K562 (cell line): ENCODE measurements at regions not wholly inside any gene's neighbourhood (a gene's known extent, or its start where the extent isn't known, plus 50 kb on each side); places are given as distances from the start of the nearest gene placed in this dataset.

Experiments used
- ATAC-seq: fragments of 200-7000 bp; cut with Tn5 transposase; 3 replicates; pipeline ENCODE4 v1.9.1; 2020; ENCODE audit warnings: moderate library complexity
- BruUV-seq: library from RNA; stranded (reverse); fragments of 400-500 nt; replicated peaks from 2 replicates; lab custom pipeline; 2021; lab: Mats Ljungman, UMichigan
- CTCF ChIA-PET: fragments of 300-600 bp; formaldehyde crosslinking; extraction: SDS; loops from one replicate; lab custom pipeline; 2021; ENCODE audit warnings: low intra/inter-chr PET ratio; lab: Yijun Ruan, JAX
- POLR2A ChIA-PET: fragments of 300-600, 350-650 bp; sonication (Branson Sonifier 250); formaldehyde crosslinking; extraction: SDS; loops from one replicate; lab custom pipeline; 2021; ENCODE audit warnings: antibody characterized with exemption, inconsistent platforms; lab: Yijun Ruan, JAX
- DNase-seq, 4 experiments: peaks; one replicate each; pipeline versions ENCODE4 v3.0.0 to v3.0.0-alpha.2; 2011 to 2018; ENCODE audit warnings: low spot score in 3 of 4, mixed read lengths in 3 of 4; ENCODE audit errors: extremely low read depth in 1 of 4
- FAIRE-seq: peaks from 2 replicates; lab custom pipeline; 2011; peaks lifted over from hg19 to GRCh38; lab: Jason Lieb, UNC
- H2AFZ ChIP-seq: 2 replicates; pipeline ENCODE4 v1.6.0; 2011; ENCODE audit warnings: low read depth, low read length, control low read depth, inconsistent platforms
- H3K27ac ChIP-seq: fragments of 200-600 bp; 3 replicates; pipeline ENCODE4 v1.8.0; 2011; ENCODE audit warnings: low read depth, mild to moderate bottlenecking, control low read depth, inconsistent platforms, low read length, moderate library complexity, mixed read lengths; ENCODE audit errors: extremely low read depth
- H3K27me3 ChIP-seq, 2 experiments: fragments of 300-600 bp in 1 of 2; 2 replicates in 1 of 2; 3 replicates in 1 of 2; pipeline versions ENCODE4 v1.6.0 to v1.8.0; 2011; ENCODE audit warnings: inconsistent platforms in 2 of 2, low read length in 2 of 2, mild to moderate bottlenecking in 1 of 2, mixed read lengths in 1 of 2, moderate library complexity in 1 of 2; ENCODE audit not compliant: control insufficient read depth in 2 of 2, insufficient read depth in 2 of 2
- H3K36me3 ChIP-seq: fragments of 300-600 bp; 3 replicates; pipeline ENCODE4 v1.8.0; 2011; ENCODE audit warnings: mild to moderate bottlenecking, low read length, inconsistent platforms; ENCODE audit not compliant: control insufficient read depth, insufficient read depth
- H3K4me1 ChIP-seq, 2 experiments: fragments of 200-600 bp in 1 of 2; replicated peaks in 1 of 2; 2 replicates in 1 of 2; 3 replicates in 1 of 2; pipeline versions ENCODE4 v1.5.1 to v1.8.0; 2011; ENCODE audit warnings: inconsistent platforms in 2 of 2, low read length in 2 of 2, mild to moderate bottlenecking in 1 of 2, mixed read lengths in 1 of 2, moderate library complexity in 1 of 2; ENCODE audit not compliant: control insufficient read depth in 2 of 2, insufficient read depth in 2 of 2
- H3K4me2 ChIP-seq: 2 replicates; pipeline ENCODE4 v1.6.1; 2011; ENCODE audit warnings: low read length, control low read depth, inconsistent platforms, mixed read lengths; ENCODE audit not compliant: insufficient read depth
- H3K4me3 ChIP-seq: fragments of 200-600 bp; sonication (generic), shearing (Covaris generic); 2 replicates; pipeline ENCODE4 v1.5.1; 2016; ENCODE audit warnings: control low read depth, inconsistent platforms
- H3K79me2 ChIP-seq: fragments of 200-600 bp; 3 replicates; pipeline ENCODE4 v1.8.0; 2011; ENCODE audit warnings: low read length, inconsistent platforms; ENCODE audit not compliant: control insufficient read depth, insufficient read depth
- H3K9ac ChIP-seq, 2 experiments: 2 replicates each; pipeline versions ENCODE4 v1.6.0 to v1.6.1; 2011; ENCODE audit warnings: low read depth in 2 of 2, low read length in 2 of 2, control low read depth in 1 of 2, inconsistent platforms in 1 of 2, mild to moderate bottlenecking in 1 of 2, mixed read lengths in 1 of 2; ENCODE audit not compliant: insufficient read depth in 1 of 2
- H3K9me1 ChIP-seq: one replicate; pipeline ENCODE4 v1.6.0; 2011; ENCODE audit warnings: inconsistent platforms, mild to moderate bottlenecking, low read length, moderate library complexity; ENCODE audit not compliant: control insufficient read depth, insufficient read depth
- H3K9me3 ChIP-seq: replicated peaks from 2 replicates; pipeline ENCODE4 v1.5.1; 2011; ENCODE audit warnings: low read depth, low read length, inconsistent platforms; ENCODE audit not compliant: control insufficient read depth, insufficient read depth
- H4K20me1 ChIP-seq: replicated peaks from 2 replicates; pipeline ENCODE4 v1.6.1; 2011; ENCODE audit warnings: low read length, inconsistent platforms, mixed read lengths; ENCODE audit not compliant: control insufficient read depth, insufficient read depth
- ARNT ChIP-seq, 2 experiments: fragments of 450-650 bp; IDR thresholded peaks; 2 replicates each; pipeline ENCODE4 v1.6.1; 2016; ENCODE audit warnings: mild to moderate bottlenecking in 1 of 2
- DNMT1 ChIP-seq: fragments of 450-650 bp; IDR thresholded peaks from 2 replicates; pipeline ENCODE4 v1.6.1; 2016; ENCODE audit warnings: antibody characterized with exemption, mild to moderate bottlenecking
- GTF2E2 ChIP-seq: fragments of 200-800 bp; sonication (Bioruptor generic); IDR thresholded peaks from 2 replicates; pipeline ENCODE4 v1.6.1; 2016; ENCODE audit warnings: missing genetic modification characterization, missing compliant biosample characterization
- HNRNPK ChIP-seq: fragments of 200-400 bp; formaldehyde crosslinking; IDR thresholded peaks from one replicate; pipeline ENCODE4 v1.6.1; 2018; ENCODE audit warnings: mild to moderate bottlenecking, low read depth, low read length; ENCODE audit not compliant: poor library complexity, severe bottlenecking
- HNRNPLL ChIP-seq: fragments of 200-400 bp; formaldehyde crosslinking; IDR thresholded peaks from 2 replicates; pipeline ENCODE4 v1.6.1; 2017; ENCODE audit warnings: low read length, low read depth, mild to moderate bottlenecking; ENCODE audit not compliant: poor library complexity, severe bottlenecking
- NFIC ChIP-seq: fragments of 450-650 bp; IDR thresholded peaks from 2 replicates; pipeline ENCODE4 v1.6.1; 2017; ENCODE audit warnings: mild to moderate bottlenecking, inconsistent platforms
- NR1H2 ChIP-seq: sonication (generic); formaldehyde crosslinking; IDR thresholded peaks from 2 replicates; pipeline ENCODE4 v1.4.0; 2020; ENCODE audit warnings: mild to moderate bottlenecking, missing genetic modification reagents
- PRMT5 ChIP-seq: sonication (generic); formaldehyde crosslinking; IDR thresholded peaks from 2 replicates; pipeline ENCODE4 v1.5.0; 2020; ENCODE audit warnings: missing genetic modification reagents
- SAFB2 ChIP-seq: fragments of 200-400 bp; formaldehyde crosslinking; IDR thresholded peaks from 2 replicates; pipeline ENCODE4 v1.6.1; 2018; ENCODE audit warnings: borderline replicate concordance, low read length, low read depth, moderate library complexity; ENCODE audit not compliant: severe bottlenecking
- SNRNP70 ChIP-seq: fragments of 200-400 bp; formaldehyde crosslinking; optimal IDR thresholded peaks from 2 replicates; pipeline ENCODE3; 2017; ENCODE audit warnings: low read depth, low read length
- TAL1 ChIP-seq: fragments of 450-650 bp; IDR thresholded peaks from 2 replicates; pipeline ENCODE4 v1.6.1; 2016; ENCODE audit warnings: mild to moderate bottlenecking
- TARDBP ChIP-seq: fragments of 450-650 bp; IDR thresholded peaks from 2 replicates; pipeline ENCODE4 v1.6.1; 2016
- TCF15 ChIP-seq: fragments of 250-450 bp; sonication (Bioruptor Pico); IDR thresholded peaks from 2 replicates; pipeline ENCODE4 v1.8.0; 2022; ENCODE audit warnings: moderate library complexity, mild to moderate bottlenecking, inconsistent platforms
- TRIM25 ChIP-seq: fragments of 450-650 bp; IDR thresholded peaks from 2 replicates; pipeline ENCODE4 v1.7.0; 2016; ENCODE audit warnings: borderline replicate concordance
- XRCC3 ChIP-seq: fragments of 450-650 bp; IDR thresholded peaks from 2 replicates; pipeline ENCODE4 v1.6.1; 2017; ENCODE audit warnings: mild to moderate bottlenecking, moderate library complexity
- YBX1 ChIP-seq: fragments of 450-650 bp; IDR thresholded peaks from 2 replicates; pipeline ENCODE4 v1.7.1; 2016; ENCODE audit warnings: mild to moderate bottlenecking
- ZBTB12 ChIP-seq: fragments of 250-450 bp; sonication (Bioruptor Pico); IDR thresholded peaks from 2 replicates; pipeline ENCODE4 v1.4.0; 2020
- ZBTB26 ChIP-seq: fragments of 450-650 bp; formaldehyde crosslinking; IDR thresholded peaks from 2 replicates; pipeline ENCODE4 v1.4.0; 2022; ENCODE audit warnings: missing genetic modification characterization
- ZNF124 ChIP-seq: sonication (generic); formaldehyde crosslinking; IDR thresholded peaks from 2 replicates; pipeline ENCODE4 v1.8.1; 2022; ENCODE audit warnings: missing genetic modification reagents
- WGBS: fragments of 100-300 bp; shearing (Covaris generic); methylation state at CpG from one replicate; pipeline ENCODE4 v1.1.6; 2016; ENCODE audit warnings: low coverage, mixed read lengths; ENCODE audit not compliant: insufficient coverage; ENCODE audit errors: missing lambda C conversion rate; 5-methylcytosine and 5-hydroxymethylcytosine counted together
- in situ Hi-C: fragments of 300-500 bp; cut with MboI; formaldehyde crosslinking; loops from 4 replicates; pipeline ENCODE4 v1.15.0; 2018; ENCODE audit warnings: inconsistent platforms, mixed read lengths
- intact Hi-C: fragments of 100-400 bp; cut with micrococcal nuclease; formaldehyde crosslinking; loops from 2 replicates; pipeline ENCODE4 v1.14.2; 2022

GRCh38 chr4:19158107-19158809 lies 1093.4 kb upstream of the SLIT2 start:
- whole genome bisulfite sequencing, result 0% methylated on average over 2 of the region's 2 CpGs

More at GRCh38 chr4:19158107-19158809, 1093.4 kb upstream of the SLIT2 start:
- no peaks in the 10 kb centered on the region for H3K9me1 ChIP-seq
- no peaks in the 10 kb centered on the region for H3K36me3 ChIP-seq
- H3K4me1 ChIP-seq, result no peaks in the 10 kb centered on the region
- FAIRE-seq (no peak), ATAC-seq (no peak), DNase-seq (no peak)
- no peak overlapping the region for H3K27ac ChIP-seq
- TF ChIP-seq TRIM25 (no peak), PRMT5 (CRISPR knock-in tag) (no peak), DNMT1 (no peak), TARDBP (no peak), NR1H2 (CRISPR knock-in tag) (no peak), XRCC3 (no peak), ARNT (IDR thresholded peaks at IDR 0.05) (no peak), ZBTB12 (CRISPR knock-in tag) (no peak), HNRNPK (no peak), SNRNP70 (no peak), YBX1 (no peak), HNRNPLL (no peak), TCF15 (no peak), TAL1 (no peak), ZNF124 (CRISPR knock-in tag) (no peak), NFIC (no peak), ZBTB26 (CRISPR knock-in tag) (no peak), SAFB2 (no peak), GTF2E2 (tag) (no peak)
- H2AFZ ChIP-seq, result no peak overlapping the region
- POLR2A ChIA-PET, result no interaction called here
- in situ Hi-C loops, result no loop called here
- no peak overlapping the region for H3K4me2 ChIP-seq
- no peaks in the 10 kb centered on the region for H3K27me3 ChIP-seq
- intact Hi-C loops, result no loop called here
- no peaks in the 10 kb centered on the region; the same call in 1 of the 2 replicates for H3K9me3 ChIP-seq
- no TSS peak for BruUV-seq
- no peaks in the 10 kb centered on the region for H4K20me1 ChIP-seq
- H3K4me3 ChIP-seq, result no peak overlapping the region
- H3K9ac ChIP-seq, result no peak overlapping the region
- H3K79me2 ChIP-seq, result no peaks in the 10 kb centered on the region
- CTCF ChIA-PET, result no interaction called here
